ENCODE measurements at regions not wholly inside any gene's neighbourhood (a gene's known extent, or its start where the extent isn't known, plus 50 kb on each side); places are given as distances from the start of the nearest gene placed in this dataset.
"Not testable (repeated sequence)": the region's sequence is repeated elsewhere in the genome, so short reads cannot be mapped to it uniquely, and the experiment has no call there.

DNA sequence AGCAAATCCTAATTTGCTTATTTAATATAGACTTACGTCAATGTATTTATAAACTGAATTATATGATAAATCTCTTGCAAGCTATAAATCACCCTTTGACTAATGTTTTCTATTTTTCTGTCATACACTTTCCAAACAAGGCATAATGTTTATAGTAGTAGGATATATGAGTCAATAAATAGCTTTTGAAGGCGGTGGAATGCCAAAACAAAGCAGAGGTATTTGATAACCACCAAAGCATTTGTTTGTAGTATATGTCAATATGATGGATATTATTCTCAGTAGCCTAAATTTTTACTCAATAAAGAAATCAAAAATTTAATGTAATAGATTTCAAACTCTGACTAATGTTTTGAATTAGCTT lies 1354.6 kb downstream of the HACE1 start:
- H3K4me1 Mint-ChIP-seq (ENCODE audit: low read depth): no peaks in the 10 kb centered on the region
- no peak overlapping the region for H3K27ac Mint-ChIP-seq (ENCODE audit: unreplicated experiment)
- no peaks in the 10 kb centered on the region for H3K9me3 Mint-ChIP-seq (ENCODE audit: low read depth)
- no peak overlapping the region for H3K4me3 Mint-ChIP-seq (ENCODE audit: unreplicated experiment)
- peaks cover 20% of the 10 kb centered on the region for H3K27me3 Mint-ChIP-seq (ENCODE audit: low read depth)
- no peaks in the 10 kb centered on the region for H3K36me3 Mint-ChIP-seq (ENCODE audit: low read depth)
- DNase-seq (ENCODE audit: low spot score): no peak
- TF ChIP-seq, protein P1, sequence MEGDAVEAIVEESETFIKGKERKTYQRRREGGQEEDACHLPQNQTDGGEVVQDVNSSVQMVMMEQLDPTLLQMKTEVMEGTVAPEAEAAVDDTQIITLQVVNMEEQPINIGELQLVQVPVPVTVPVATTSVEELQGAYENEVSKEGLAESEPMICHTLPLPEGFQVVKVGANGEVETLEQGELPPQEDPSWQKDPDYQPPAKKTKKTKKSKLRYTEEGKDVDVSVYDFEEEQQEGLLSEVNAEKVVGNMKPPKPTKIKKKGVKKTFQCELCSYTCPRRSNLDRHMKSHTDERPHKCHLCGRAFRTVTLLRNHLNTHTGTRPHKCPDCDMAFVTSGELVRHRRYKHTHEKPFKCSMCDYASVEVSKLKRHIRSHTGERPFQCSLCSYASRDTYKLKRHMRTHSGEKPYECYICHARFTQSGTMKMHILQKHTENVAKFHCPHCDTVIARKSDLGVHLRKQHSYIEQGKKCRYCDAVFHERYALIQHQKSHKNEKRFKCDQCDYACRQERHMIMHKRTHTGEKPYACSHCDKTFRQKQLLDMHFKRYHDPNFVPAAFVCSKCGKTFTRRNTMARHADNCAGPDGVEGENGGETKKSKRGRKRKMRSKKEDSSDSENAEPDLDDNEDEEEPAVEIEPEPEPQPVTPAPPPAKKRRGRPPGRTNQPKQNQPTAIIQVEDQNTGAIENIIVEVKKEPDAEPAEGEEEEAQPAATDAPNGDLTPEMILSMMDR (IDR thresholded peaks at IDR 0.05): no peak

DNA sequence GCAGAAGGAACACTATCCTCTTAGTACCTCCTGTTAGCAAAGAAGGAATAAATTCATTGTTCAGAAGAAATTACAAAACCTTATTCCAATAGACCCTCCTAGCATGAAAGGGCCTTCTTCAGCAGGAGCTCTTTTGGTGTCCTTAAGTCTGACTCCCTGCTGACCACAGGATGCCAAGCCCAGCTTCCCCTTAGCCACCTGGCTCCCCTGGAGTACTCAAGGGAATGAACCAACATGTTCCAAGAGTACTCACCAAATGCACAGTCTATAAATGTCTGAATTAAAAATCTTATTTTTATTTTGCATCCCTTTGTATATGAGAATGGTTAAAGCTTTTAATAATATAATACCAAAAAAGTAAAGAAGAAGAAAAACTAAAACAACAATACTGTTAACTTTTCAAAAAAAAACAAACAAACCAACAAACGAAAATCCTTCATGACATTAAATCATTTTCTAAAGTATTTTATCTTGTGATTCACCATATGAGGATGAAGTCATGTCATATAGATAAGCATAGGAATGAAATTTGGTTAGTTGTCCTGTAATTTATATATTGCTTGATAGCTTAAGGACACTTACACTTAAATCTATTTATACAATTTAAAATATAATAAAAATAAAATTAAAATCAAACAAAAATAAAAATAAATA lies 1355.1 kb downstream of the HACE1 start:
- Mint-ChIP-seq H3K4me1 (ENCODE audit: low read depth) (no peaks in the 10 kb centered on the region), H3K36me3 (ENCODE audit: low read depth) (no peaks in the 10 kb centered on the region), H3K27me3 (ENCODE audit: low read depth) (peaks cover 18% of the 10 kb centered on the region), H3K9me3 (ENCODE audit: low read depth) (no peaks in the 10 kb centered on the region), H3K4me3 (ENCODE audit: unreplicated experiment) (no peak overlapping the region), H3K27ac (ENCODE audit: unreplicated experiment) (no peak overlapping the region)
- no peak for DNase-seq (ENCODE audit: low spot score)
- TF ChIP-seq, protein P1 (IDR thresholded peaks at IDR 0.05): no peak

DNA sequence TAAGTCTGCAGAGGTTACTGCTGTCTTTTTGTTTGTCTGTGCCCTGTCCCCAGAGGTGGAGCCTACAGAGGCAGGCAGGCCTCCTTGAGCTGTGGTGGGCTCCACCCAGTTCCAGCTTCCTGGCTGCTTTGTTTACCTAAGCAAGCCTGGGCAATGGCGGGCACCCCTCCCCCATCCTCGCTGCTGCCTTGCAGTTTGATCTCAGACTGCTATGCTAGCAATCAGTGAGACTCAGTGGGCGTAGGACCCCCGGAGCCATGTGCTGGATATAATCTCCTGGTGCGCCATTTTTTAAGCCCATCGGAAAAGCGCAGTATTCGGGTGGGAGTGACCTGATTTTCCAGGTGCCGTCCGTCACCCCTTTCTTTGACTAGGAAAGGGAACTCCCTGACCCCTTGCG lies 1363.1 kb downstream of the HACE1 start:
- not testable (repeated sequence) for H3K4me3 Mint-ChIP-seq (ENCODE audit: unreplicated experiment); DNase-seq (ENCODE audit: low spot score); H3K36me3 Mint-ChIP-seq (ENCODE audit: low read depth); H3K4me1 Mint-ChIP-seq (ENCODE audit: low read depth); H3K9me3 Mint-ChIP-seq (ENCODE audit: low read depth); H3K27me3 Mint-ChIP-seq (ENCODE audit: low read depth); H3K27ac Mint-ChIP-seq (ENCODE audit: unreplicated experiment)

DNA sequence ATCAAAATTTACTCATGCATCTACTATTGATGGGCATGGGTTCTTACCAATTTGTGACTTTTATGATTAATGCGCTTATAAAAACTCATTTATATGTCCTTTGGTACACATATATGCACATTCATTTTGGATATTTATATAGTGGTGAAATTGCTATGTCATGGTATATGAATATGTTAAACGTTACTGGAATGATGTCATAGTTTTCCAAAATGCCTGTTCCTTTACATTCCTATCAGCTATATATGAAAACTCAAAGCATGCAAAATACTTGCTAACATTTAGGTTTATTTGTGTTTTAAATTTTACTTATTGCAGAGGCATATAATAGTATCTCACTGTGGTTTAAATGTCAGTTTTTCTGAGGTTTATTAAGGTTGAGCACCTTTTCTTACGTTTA lies 1403.1 kb downstream of the HACE1 start:
- H3K4me1 Mint-ChIP-seq (ENCODE audit: low read depth): no peaks in the 10 kb centered on the region
- TF ChIP-seq, protein P1 (IDR thresholded peaks at IDR 0.05): no peak
- DNase-seq (ENCODE audit: low spot score): no peak
- H3K9me3 Mint-ChIP-seq (ENCODE audit: low read depth): peaks cover 3% of the 10 kb centered on the region
- no peaks in the 10 kb centered on the region for H3K36me3 Mint-ChIP-seq (ENCODE audit: low read depth)
- H3K27me3 Mint-ChIP-seq (ENCODE audit: low read depth): peaks cover 2% of the 10 kb centered on the region
- no peak overlapping the region for H3K27ac Mint-ChIP-seq (ENCODE audit: unreplicated experiment)
- no peak overlapping the region for H3K4me3 Mint-ChIP-seq (ENCODE audit: unreplicated experiment)

DNA sequence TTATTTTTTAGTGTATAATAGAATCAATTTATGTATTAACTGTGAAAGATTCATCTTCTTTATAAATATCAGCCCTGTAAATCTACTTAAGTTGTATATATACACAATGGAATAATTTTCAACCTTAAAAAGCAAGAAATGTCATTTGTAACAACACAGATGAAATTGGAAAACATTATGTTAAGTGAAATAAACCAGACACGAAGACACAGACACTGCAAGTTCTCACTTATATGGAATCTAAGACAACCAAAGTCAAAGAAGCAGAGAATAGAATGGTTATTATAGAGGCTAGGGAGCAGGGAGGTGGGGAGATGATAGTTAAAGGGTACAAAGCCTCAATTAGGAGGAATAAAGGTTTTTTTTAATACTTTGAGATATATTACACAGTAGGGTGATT lies 1404.4 kb downstream of the HACE1 start:
- Mint-ChIP-seq H3K4me3 (ENCODE audit: unreplicated experiment) (no peak overlapping the region), H3K9me3 (ENCODE audit: low read depth) (no peaks in the 10 kb centered on the region), H3K36me3 (ENCODE audit: low read depth) (no peaks in the 10 kb centered on the region), H3K4me1 (ENCODE audit: low read depth) (no peaks in the 10 kb centered on the region), H3K27me3 (ENCODE audit: low read depth) (peaks cover 2% of the 10 kb centered on the region), H3K27ac (ENCODE audit: unreplicated experiment) (no peak overlapping the region)
- TF ChIP-seq, protein P1 (IDR thresholded peaks at IDR 0.05): no peak
- DNase-seq (ENCODE audit: low spot score): no peak

DNA sequence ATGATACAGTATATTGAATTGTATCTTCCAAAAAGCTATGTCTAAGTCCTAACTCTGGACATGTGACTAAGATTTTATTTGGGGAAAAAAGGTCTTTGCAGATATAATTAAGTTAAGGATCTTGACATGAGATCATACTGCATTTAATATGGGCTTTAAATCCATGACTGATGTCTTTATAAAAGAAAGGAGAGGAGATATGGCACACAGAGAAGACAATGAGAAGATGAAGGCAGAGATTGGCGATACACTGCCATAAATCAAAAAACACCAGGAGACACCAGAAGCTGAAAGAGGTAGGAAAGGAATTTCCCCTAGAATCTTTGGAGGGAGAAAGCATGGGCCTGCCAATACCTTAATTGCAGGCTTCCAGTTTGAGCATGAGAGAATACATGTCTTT lies 1450.2 kb downstream of the HACE1 start:
- H3K27ac Mint-ChIP-seq (ENCODE audit: unreplicated experiment): no peak overlapping the region
- DNase-seq (ENCODE audit: low spot score): no peak
- peaks cover 23% of the 10 kb centered on the region for H3K27me3 Mint-ChIP-seq (ENCODE audit: low read depth)
- TF ChIP-seq, protein P1 (IDR thresholded peaks at IDR 0.05): no peak
- no peak overlapping the region for H3K4me3 Mint-ChIP-seq (ENCODE audit: unreplicated experiment)
- H3K4me1 Mint-ChIP-seq (ENCODE audit: low read depth): no peaks in the 10 kb centered on the region
- no peaks in the 10 kb centered on the region for H3K9me3 Mint-ChIP-seq (ENCODE audit: low read depth)
- no peaks in the 10 kb centered on the region for H3K36me3 Mint-ChIP-seq (ENCODE audit: low read depth)
